Uterus (tissue), 3 donors: ENCODE measurements at regions not wholly inside any gene's neighbourhood (a gene's known extent, or its start where the extent isn't known, plus 50 kb on each side); places are given as distances from the start of the nearest gene placed in this dataset.

Source experiments
- DNase-seq, 2 donors: peaks; one replicate each; pipeline ENCODE4 v3.0.0-alpha.2; 2019 to 2020
- H3K27ac ChIP-seq, 2 donors: fragments of 200-600 bp; sonication (generic); 1 replicate in 1 of 2; 2 replicates in 1 of 2; pipeline ENCODE4 v1.5.1; 2016 to 2018
- H3K27me3 ChIP-seq, 2 donors: fragments of 200-600 bp; sonication (generic); one replicate each; pipeline ENCODE4 v1.5.1; 2018 to 2019; ENCODE audit warnings: control low read depth in 1 of 2
- H3K36me3 ChIP-seq, 2 donors: fragments of 200-600 bp; sonication (generic); one replicate each; pipeline ENCODE4 v1.5.1; 2019; ENCODE audit warnings: control low read depth in 1 of 2
- H3K4me1 ChIP-seq, 2 donors: fragments of 200-600 bp; sonication (generic); one replicate each; pipeline ENCODE4 v1.5.1; 2018 to 2019; ENCODE audit warnings: control low read depth in 1 of 2
- H3K4me3 ChIP-seq, 2 donors: fragments of 200-600 bp; sonication (generic); 1 replicate in 1 of 2; 2 replicates in 1 of 2; pipeline ENCODE4 v1.5.1; 2018 to 2019; ENCODE audit warnings: mild to moderate bottlenecking in 1 of 2
- H3K9me3 ChIP-seq, 2 donors: fragments of 200-600 bp; sonication (generic); one replicate each; pipeline ENCODE4 v1.5.1; 2019; ENCODE audit warnings: control low read depth in 1 of 2
- CTCF ChIP-seq, 4 experiments: fragments of 200-600 bp in 2 of 4; fragments of 450-650 bp in 2 of 4; sonication (generic) in 2 of 4; IDR thresholded peaks; one replicate each; pipeline ENCODE4 v1.5.1; 2016 to 2019; ENCODE audit warnings: antibody characterized with exemption in 4 of 4, mild to moderate bottlenecking in 2 of 4, moderate library complexity in 1 of 4
- POLR2A ChIP-seq, 2 donors: fragments of 450-650 bp; IDR thresholded peaks; one replicate each; pipeline ENCODE4 v1.6.1; 2016; ENCODE audit warnings: antibody characterized with exemption in 2 of 2, mild to moderate bottlenecking in 1 of 2, moderate library complexity in 1 of 2
- intact Hi-C: fragments of 100-400 bp; cut with DNase I; formaldehyde crosslinking; loops from one replicate; pipeline ENCODE4 v1.15.1; 2023; ENCODE audit warnings: low total_unique reads
- donor health status: DM: yes; HTN: yes; CAD: no.

DNA sequence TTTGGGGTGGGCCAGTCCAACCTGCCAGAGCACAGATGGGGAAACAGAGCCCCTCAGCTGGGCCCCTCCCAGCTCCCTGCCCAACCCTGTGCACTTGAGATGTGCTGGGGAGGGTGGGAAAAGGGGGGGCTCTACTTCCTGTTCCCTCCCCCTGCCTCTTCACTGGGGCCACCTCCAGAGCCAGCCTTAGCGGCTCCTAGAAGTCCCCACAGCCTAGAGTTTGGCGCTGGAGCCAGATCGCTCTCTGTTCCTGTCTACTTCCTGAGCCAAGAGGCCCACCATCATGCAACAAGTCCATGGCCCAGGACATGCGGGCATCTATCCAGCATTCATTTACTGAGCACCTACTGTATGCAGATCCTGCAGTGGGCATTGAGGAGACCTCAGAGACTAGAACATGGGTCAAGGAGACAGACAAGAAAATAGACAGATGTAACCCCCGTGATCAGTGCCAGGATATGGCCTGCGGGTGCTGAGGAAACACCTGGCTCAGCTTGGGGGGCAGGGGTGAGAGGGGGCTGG lies 144.1 kb downstream of the SYF2 start:
- no peak overlapping the region for H3K4me3 ChIP-seq
- H3K27ac ChIP-seq = no peak overlapping the region
- H3K27me3 ChIP-seq = no peaks in the 10 kb centered on the region
- no peak for DNase-seq
- intact Hi-C loops = no loop called here
- H3K9me3 ChIP-seq = no peaks in the 10 kb centered on the region
- no peaks in the 10 kb centered on the region for H3K36me3 ChIP-seq
- H3K4me1 ChIP-seq = no peaks in the 10 kb centered on the region
- TF ChIP-seq POLR2A (IDR thresholded peaks at IDR 0.05) (no peak), CTCF (IDR thresholded peaks at IDR 0.05) (no peak)

GRCh38 chr1:25086518-25087079 lies 145.7 kb downstream of the SYF2 start:
- no peaks in the 10 kb centered on the region for H3K36me3 ChIP-seq
- intact Hi-C loops = no loop called here
- H3K4me3 ChIP-seq = no peak overlapping the region
- no peaks in the 10 kb centered on the region for H3K4me1 ChIP-seq
- TF ChIP-seq CTCF (IDR thresholded peaks at IDR 0.05) (no peak), POLR2A (IDR thresholded peaks at IDR 0.05) (no peak)
- DNase-seq = no peak
- no peak overlapping the region for H3K27ac ChIP-seq
- H3K9me3 ChIP-seq = no peaks in the 10 kb centered on the region
- no peaks in the 10 kb centered on the region for H3K27me3 ChIP-seq

- TF ChIP-seq CTCF (IDR thresholded peaks at IDR 0.05) (no peak), POLR2A (IDR thresholded peaks at IDR 0.05) (no peak)
Observed at GRCh38 chr1:25084407-25084806, 147.9 kb downstream of the SYF2 start.

DNA sequence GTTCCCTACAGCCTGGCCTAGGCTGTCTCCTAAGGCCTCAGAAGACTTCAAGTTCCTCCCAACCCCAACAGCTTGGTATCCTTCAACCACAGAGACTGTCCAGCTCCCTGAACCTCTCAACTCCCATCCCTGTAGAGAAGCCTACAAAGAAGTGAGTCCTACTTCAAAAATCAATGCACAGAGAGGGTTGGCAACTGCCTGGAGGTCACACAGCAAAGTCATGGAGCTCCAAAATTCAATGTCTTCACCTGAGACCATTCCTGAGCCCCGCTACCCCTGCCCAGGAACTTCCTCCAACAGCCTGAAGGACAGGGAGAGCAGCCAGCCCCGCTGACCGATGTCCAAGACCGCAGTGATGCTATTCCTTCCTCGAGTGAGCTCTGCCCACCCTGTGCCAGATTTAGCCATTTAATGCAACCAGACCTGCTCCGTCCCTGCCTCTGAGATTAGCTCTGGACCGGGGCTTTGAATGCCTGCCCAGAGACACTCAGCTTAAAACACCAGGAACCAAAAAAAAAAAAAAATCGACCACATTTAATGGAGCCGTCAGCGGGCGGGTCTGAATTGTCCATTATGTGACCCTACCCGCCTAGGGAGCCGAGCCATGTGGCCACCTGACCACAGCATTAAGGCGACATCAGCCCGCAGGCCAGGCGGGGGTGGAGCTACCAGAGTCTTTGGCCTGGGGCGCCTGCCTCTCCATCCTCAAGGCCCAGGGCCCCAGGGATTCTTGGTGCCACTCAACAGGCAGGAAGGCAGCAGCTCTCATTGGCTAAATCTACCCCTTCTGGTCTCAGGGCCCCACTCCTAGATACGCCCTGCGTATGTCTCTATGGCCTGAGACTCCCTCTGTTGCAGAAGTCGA lies 148.6 kb downstream of the SYF2 start:
- no peaks in the 10 kb centered on the region for H3K4me1 ChIP-seq
- H3K36me3 ChIP-seq = no peaks in the 10 kb centered on the region
- no peak overlapping the region for H3K4me3 ChIP-seq
- no peak for DNase-seq
- H3K27me3 ChIP-seq = no peaks in the 10 kb centered on the region
- TF ChIP-seq CTCF (IDR thresholded peaks at IDR 0.05) = no peak
- TF ChIP-seq POLR2A (IDR thresholded peaks at IDR 0.05) = no peak
- H3K9me3 ChIP-seq = no peaks in the 10 kb centered on the region
- H3K27ac ChIP-seq = no peak overlapping the region
- intact Hi-C loops = no loop called here

More at GRCh38 chr1:25084407-25084806, 147.9 kb downstream of the SYF2 start:
- H3K9me3 ChIP-seq = no peaks in the 10 kb centered on the region
- no peak overlapping the region for H3K27ac ChIP-seq
- H3K27me3 ChIP-seq = no peaks in the 10 kb centered on the region
- no peak overlapping the region for H3K4me3 ChIP-seq
- H3K4me1 ChIP-seq = no peaks in the 10 kb centered on the region
- no peaks in the 10 kb centered on the region for H3K36me3 ChIP-seq
- DNase-seq = no peak
- intact Hi-C loops = no loop called here

GRCh38 chr1:25082995-25083394 lies 149.3 kb downstream of the SYF2 start:
- intact Hi-C loops = no loop called here
- Histone ChIP-seq H3K4me1 (no peaks in the 10 kb centered on the region), H3K9me3 (no peaks in the 10 kb centered on the region), H3K4me3 (no peak overlapping the region), H3K36me3 (no peaks in the 10 kb centered on the region), H3K27ac (no peak overlapping the region), H3K27me3 (no peaks in the 10 kb centered on the region)
- TF ChIP-seq CTCF (IDR thresholded peaks at IDR 0.05) (no peak), POLR2A (IDR thresholded peaks at IDR 0.05) (no peak)
- DNase-seq = no peak
